Pancreas (tissue), 10 donors: ENCODE measurements at regions not wholly inside any gene's neighbourhood (a gene's known extent, or its start where the extent isn't known, plus 50 kb on each side); places are given as distances from the start of the nearest gene placed in this dataset.

Source experiments
- ATAC-seq, 4 donors: fragments of 200-7000 bp; cut with Tn5 transposase; one replicate each; pipeline versions ENCODE4 v1.8.0 to v1.9.1; 2020; ENCODE audit warnings: mild to moderate bottlenecking in 4 of 4, moderate library complexity in 4 of 4
- DNase-seq, 6 donors: peaks; one replicate each; pipeline ENCODE4 v3.0.0-alpha.2; 2020
- FAIRE-seq: peaks from 2 replicates; lab custom pipeline; 2012; peaks lifted over from hg19 to GRCh38; lab: Jason Lieb, UNC
- H3K27ac ChIP-seq, 4 donors: fragments of 200-600 bp; sonication (generic); 1 replicate in 3 of 4; 2 replicates in 1 of 4; pipeline versions ENCODE4 v1.5.0 to v1.8.0; 2020
- H3K27me3 ChIP-seq, 4 donors: fragments of 200-600 bp; one replicate each; pipeline ENCODE4 v1.8.0; 2021
- H3K36me3 ChIP-seq, 3 donors: fragments of 200-600 bp; sonication (generic) in 1 of 3; one replicate each; pipeline versions ENCODE4 v1.5.0 to v1.8.0; 2020 to 2021
- H3K4me1 ChIP-seq, 3 donors: fragments of 200-600 bp; one replicate each; pipeline ENCODE4 v1.8.0; 2021
- H3K4me3 ChIP-seq, 4 donors: fragments of 200-600 bp; sonication (generic) in 2 of 4; one replicate each; pipeline versions ENCODE4 v1.5.0 to v1.8.0; 2020 to 2021
- H3K9me3 ChIP-seq, 4 donors: fragments of 200-600 bp; one replicate each; pipeline ENCODE4 v1.8.0; 2021
- WGBS, 2 donors: extraction: QIAGEN DNeasy Blood & Tissue Kit; methylation state at CpG; one replicate each; pipeline ENCODE4 v1.1.7; 2013; 5-methylcytosine and 5-hydroxymethylcytosine counted together
- intact Hi-C, 3 donors: fragments of 100-400 bp; cut with DNase I; formaldehyde crosslinking; loops; one replicate each; pipeline versions ENCODE4 v1.11.1 to v1.14.2; 2022
- TF ChIP-seq, protein P1 (sequence below), 4 donors: fragments of 200-600 bp; sonication (generic) in 3 of 4; IDR thresholded peaks; one replicate each; pipeline versions ENCODE4 v1.5.0 to v1.8.0; 2021; ENCODE audit warnings: antibody characterized with exemption in 4 of 4
- donor health status: healthy with polysubstance abuse.
- donor health status: DM: no; HTN: no; CAD: no; lungs with moderate emphysema.
- donor health status: DM: no; HTN: no; CAD: no.
- donor health status: control.
- donor health status: control.
- donor health status: Bipolar disorder and iron deficiency.
- donor health status: DM: yes; HTN: yes; CAD: no.
- donor health status: DM: no; HTN: no; CAD: no.
- donor health status: DM: no; HTN: no; CAD: no.
- donor health status: DM: yes; HTN: yes; CAD: no.

DNA sequence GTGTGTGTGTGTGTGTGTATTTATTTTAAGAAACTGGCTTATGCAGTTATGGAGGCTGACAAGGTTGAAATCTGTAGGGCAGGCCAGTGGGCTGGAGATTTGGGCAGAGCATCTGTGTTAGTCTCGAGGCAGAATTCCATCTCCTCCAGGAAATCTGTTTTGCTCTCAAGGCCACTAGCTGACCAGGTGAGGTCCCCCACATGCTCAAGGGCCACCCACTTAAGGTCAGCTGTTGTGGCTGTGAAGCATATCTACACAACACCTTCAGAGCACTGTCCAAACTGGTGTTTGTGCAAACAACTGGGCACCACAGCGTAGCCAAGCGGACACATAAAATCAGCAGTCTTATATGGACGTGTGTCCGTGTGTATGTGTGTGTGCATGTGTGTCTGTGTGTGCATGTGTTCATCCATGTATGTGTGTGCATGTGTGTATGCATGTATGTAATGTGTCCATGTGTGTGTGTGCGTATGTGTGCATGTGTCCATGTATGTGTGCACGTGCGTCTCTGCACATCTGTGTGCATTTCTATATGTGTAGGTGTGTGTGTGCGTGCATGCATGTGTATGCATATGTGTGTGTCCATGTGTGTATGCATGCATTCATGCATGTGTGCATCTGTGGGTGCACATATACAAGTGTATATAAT lies 400.9 kb downstream of the BRD1 start:
- TF ChIP-seq, protein P1, sequence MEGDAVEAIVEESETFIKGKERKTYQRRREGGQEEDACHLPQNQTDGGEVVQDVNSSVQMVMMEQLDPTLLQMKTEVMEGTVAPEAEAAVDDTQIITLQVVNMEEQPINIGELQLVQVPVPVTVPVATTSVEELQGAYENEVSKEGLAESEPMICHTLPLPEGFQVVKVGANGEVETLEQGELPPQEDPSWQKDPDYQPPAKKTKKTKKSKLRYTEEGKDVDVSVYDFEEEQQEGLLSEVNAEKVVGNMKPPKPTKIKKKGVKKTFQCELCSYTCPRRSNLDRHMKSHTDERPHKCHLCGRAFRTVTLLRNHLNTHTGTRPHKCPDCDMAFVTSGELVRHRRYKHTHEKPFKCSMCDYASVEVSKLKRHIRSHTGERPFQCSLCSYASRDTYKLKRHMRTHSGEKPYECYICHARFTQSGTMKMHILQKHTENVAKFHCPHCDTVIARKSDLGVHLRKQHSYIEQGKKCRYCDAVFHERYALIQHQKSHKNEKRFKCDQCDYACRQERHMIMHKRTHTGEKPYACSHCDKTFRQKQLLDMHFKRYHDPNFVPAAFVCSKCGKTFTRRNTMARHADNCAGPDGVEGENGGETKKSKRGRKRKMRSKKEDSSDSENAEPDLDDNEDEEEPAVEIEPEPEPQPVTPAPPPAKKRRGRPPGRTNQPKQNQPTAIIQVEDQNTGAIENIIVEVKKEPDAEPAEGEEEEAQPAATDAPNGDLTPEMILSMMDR (IDR thresholded peaks at IDR 0.05): no peak
- Histone ChIP-seq H3K4me1 (no peaks in the 10 kb centered on the region), H3K27ac (no peak overlapping the region), H3K36me3 (no peaks in the 10 kb centered on the region), H3K27me3 (peaks cover 0 to 1% (median 0%) of the 10 kb centered on the region in 4 donors), H3K4me3 (no peak overlapping the region), H3K9me3 (no peaks in the 10 kb centered on the region)
- intact Hi-C loops: no loop called here
- no peak for DNase-seq
- WGBS, 2 donors: 64 to 71% methylated on average over 9 of the region's 9 CpGs
- no peak for ATAC-seq
- FAIRE-seq: no peak

DNA sequence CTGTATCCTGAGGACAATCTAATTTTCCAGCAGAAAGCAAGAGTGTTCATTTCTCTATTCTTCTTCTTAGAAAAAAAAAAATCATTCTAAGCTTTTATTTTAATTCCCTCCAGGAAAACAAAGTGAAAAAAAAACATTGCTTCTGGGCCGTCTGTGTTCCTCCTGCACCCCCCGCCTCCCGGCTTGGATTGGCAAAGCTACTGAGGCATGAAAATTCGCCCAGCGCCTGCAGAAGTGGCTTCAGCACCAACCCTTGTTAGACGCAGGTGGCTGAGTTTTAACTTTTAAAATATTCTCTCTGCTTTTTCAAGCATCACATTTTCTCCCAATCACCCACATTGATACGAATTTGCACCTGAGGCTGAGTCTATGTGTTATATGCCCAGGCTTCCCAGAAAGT lies 401.6 kb downstream of the BRD1 start:
- H3K4me3 ChIP-seq: no peak overlapping the region
- no peak for FAIRE-seq
- H3K27me3 ChIP-seq: peaks cover 0 to 6% (median 0%) of the 10 kb centered on the region in 4 donors
- no peak overlapping the region for H3K27ac ChIP-seq
- no peak for ATAC-seq
- intact Hi-C loops: no loop called here
- H3K9me3 ChIP-seq: no peaks in the 10 kb centered on the region
- no peak for DNase-seq
- WGBS, 2 donors: 37 to 46% methylated on average over 7 of the region's 7 CpGs
- TF ChIP-seq, protein P1 (IDR thresholded peaks at IDR 0.05): no peak
- no peaks in the 10 kb centered on the region for H3K4me1 ChIP-seq
- no peaks in the 10 kb centered on the region for H3K36me3 ChIP-seq

DNA sequence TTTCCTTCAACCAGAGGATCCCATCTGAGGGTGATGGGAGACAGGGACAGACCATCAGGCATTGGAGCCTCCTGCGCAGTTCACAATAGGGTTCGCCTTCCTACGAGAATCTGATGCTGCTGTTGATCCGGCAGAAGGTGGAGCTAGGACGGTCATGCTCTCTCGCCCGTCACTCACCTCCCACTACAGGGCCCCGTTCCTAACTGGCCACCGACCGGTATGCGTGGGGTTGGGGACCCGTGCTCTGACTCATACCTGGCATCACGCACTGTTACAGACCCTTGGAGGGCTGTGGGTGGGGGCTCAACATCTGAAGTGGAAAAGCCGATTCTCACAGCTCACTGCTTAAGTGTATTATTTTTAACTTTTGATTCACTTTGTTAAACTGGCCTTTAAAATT lies 402.3 kb downstream of the BRD1 start:
- TF ChIP-seq, protein P1 (IDR thresholded peaks at IDR 0.05): no peak
- no peak for FAIRE-seq
- no peak overlapping the region for H3K27ac ChIP-seq
- H3K4me3 ChIP-seq: no peak overlapping the region
- no peaks in the 10 kb centered on the region for H3K4me1 ChIP-seq
- H3K27me3 ChIP-seq: peaks cover 0 to 6% (median 0%) of the 10 kb centered on the region in 4 donors
- no peak for DNase-seq
- no peaks in the 10 kb centered on the region for H3K36me3 ChIP-seq
- WGBS, 2 donors: 30 to 32% methylated on average over 14 of the region's 14 CpGs
- H3K9me3 ChIP-seq: no peaks in the 10 kb centered on the region
- ATAC-seq: no peak
- intact Hi-C loops: no loop called here

DNA sequence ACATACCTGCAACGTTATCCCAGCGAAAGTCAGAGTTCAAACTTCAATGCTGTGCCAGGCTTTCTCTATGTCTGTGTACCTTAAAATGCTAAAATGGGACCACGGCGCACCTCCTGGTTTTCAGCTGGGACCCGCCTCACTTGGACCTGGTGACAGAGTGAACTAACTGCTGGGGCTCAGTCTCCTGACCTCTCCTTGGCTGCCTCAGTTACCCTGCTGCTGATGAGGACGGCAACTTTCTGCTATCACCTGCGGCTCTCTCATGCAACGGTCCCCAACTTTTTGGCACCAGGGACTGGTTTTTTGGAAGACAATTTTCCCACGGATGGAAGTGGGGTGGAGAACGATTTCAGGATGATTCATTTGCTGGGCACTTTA lies 402.8 kb downstream of the BRD1 start:
- no peak for ATAC-seq
- WGBS, 2 donors: 49 to 64% methylated on average over 10 of the region's 10 CpGs

More for the DNA sequence above, 402.8 kb downstream of the BRD1 start:
- intact Hi-C loops: no loop called here
- Histone ChIP-seq H3K27me3 (peaks cover 0 to 6% (median 0%) of the 10 kb centered on the region in 4 donors), H3K27ac (no peak overlapping the region), H3K36me3 (no peaks in the 10 kb centered on the region), H3K9me3 (no peaks in the 10 kb centered on the region), H3K4me1 (no peaks in the 10 kb centered on the region), H3K4me3 (no peak overlapping the region)
- no peak for FAIRE-seq
- no peak for DNase-seq
- TF ChIP-seq, protein P1 (IDR thresholded peaks at IDR 0.05): no peak
